Activated naive CD8-positive, alpha-beta T cell treated with anti-CD3 and anti-CD28 coated beads, Interleukin-2, amount 10 ng/mL, durations not matched to agents 7 days and 5 days (primary cell): ENCODE measurements at regions not wholly inside any gene's neighbourhood (a gene's known extent, or its start where the extent isn't known, plus 50 kb on each side); places are given as distances from the start of the nearest gene placed in this dataset.

Experiments used
- ATAC-seq: fragments of 150-1000 bp; cut with Tn5 transposase; one replicate; pipeline ENCODE4 v1.10.0; 2021; ENCODE audit warnings: low read depth, moderate library complexity
- POLR2A ChIA-PET: fragments of 350-600 bp; sonication (Branson Sonifier 250); formaldehyde crosslinking; loops from one replicate; lab custom pipeline; 2021; ENCODE audit warnings: antibody characterized with exemption; lab: Charles Lee
- DNase-seq: peaks from one replicate; pipeline ENCODE4 v3.0.0; 2021
- H3K27ac Mint-ChIP-seq: one replicate; pipeline ENCODE4 v1.8.0; 2022; ENCODE audit warnings: mild to moderate bottlenecking, mixed read lengths
- H3K27me3 Mint-ChIP-seq: one replicate; pipeline ENCODE4 v1.8.0; 2022; ENCODE audit warnings: mild to moderate bottlenecking, moderate library complexity, mixed read lengths
- H3K36me3 Mint-ChIP-seq: one replicate; pipeline ENCODE4 v1.8.0; 2021; ENCODE audit warnings: mild to moderate bottlenecking, mixed read lengths
- H3K4me1 Mint-ChIP-seq: one replicate; pipeline ENCODE4 v1.8.0; 2021; ENCODE audit warnings: mixed read lengths
- H3K4me3 Mint-ChIP-seq: one replicate; pipeline ENCODE4 v1.8.0; 2022; ENCODE audit warnings: mild to moderate bottlenecking, moderate library complexity, mixed read lengths
- H3K9me3 Mint-ChIP-seq: one replicate; pipeline ENCODE4 v1.8.0; 2021; ENCODE audit warnings: mixed read lengths

- ATAC-seq (no peak), DNase-seq (no peak)
- H3K9me3 Mint-ChIP-seq, result no peaks in the 10 kb centered on the region
- H3K36me3 Mint-ChIP-seq, result no peaks in the 10 kb centered on the region
- no peak overlapping the region for H3K4me3 Mint-ChIP-seq
- no peaks in the 10 kb centered on the region for H3K4me1 Mint-ChIP-seq
- H3K27ac Mint-ChIP-seq, result no peak overlapping the region
- no peaks in the 10 kb centered on the region for H3K27me3 Mint-ChIP-seq
- POLR2A ChIA-PET, result no interaction called here
Measured at GRCh38 chr11:92500453-92500852, 275.8 kb downstream of the FAT3 start.

GRCh38 chr11:92501066-92501739 lies 276.6 kb downstream of the FAT3 start:
- no peak overlapping the region for H3K27ac Mint-ChIP-seq
- ATAC-seq (no peak), DNase-seq (no peak)
- H3K36me3 Mint-ChIP-seq, result no peaks in the 10 kb centered on the region
- no peaks in the 10 kb centered on the region for H3K4me1 Mint-ChIP-seq
- no peaks in the 10 kb centered on the region for H3K27me3 Mint-ChIP-seq
- no peak overlapping the region for H3K4me3 Mint-ChIP-seq
- no peaks in the 10 kb centered on the region for H3K9me3 Mint-ChIP-seq
- POLR2A ChIA-PET, result no interaction called here

GRCh38 chr11:92504004-92504403 lies 279.4 kb downstream of the FAT3 start:
- no peak overlapping the region for H3K4me3 Mint-ChIP-seq

GRCh38 chr11:92504534-92504933 lies 279.9 kb downstream of the FAT3 start:
- Mint-ChIP-seq H3K27ac (no peak overlapping the region), H3K4me3 (no peak overlapping the region), H3K36me3 (no peaks in the 10 kb centered on the region), H3K27me3 (no peaks in the 10 kb centered on the region), H3K4me1 (no peaks in the 10 kb centered on the region), H3K9me3 (no peaks in the 10 kb centered on the region)
- DNase-seq (no peak), ATAC-seq (no peak)
- POLR2A ChIA-PET, result no interaction called here

More at GRCh38 chr11:92504004-92504403, 279.4 kb downstream of the FAT3 start:
- DNase-seq, result no peak
- Mint-ChIP-seq H3K27ac (no peak overlapping the region), H3K36me3 (no peaks in the 10 kb centered on the region), H3K4me1 (no peaks in the 10 kb centered on the region), H3K9me3 (no peaks in the 10 kb centered on the region), H3K27me3 (no peaks in the 10 kb centered on the region)
- POLR2A ChIA-PET, result no interaction called here
- ATAC-seq, result no peak

GRCh38 chr11:92505689-92506088 lies 281.1 kb downstream of the FAT3 start:
- H3K27me3 Mint-ChIP-seq, result no peaks in the 10 kb centered on the region
- H3K4me1 Mint-ChIP-seq, result no peaks in the 10 kb centered on the region
- no peak overlapping the region for H3K4me3 Mint-ChIP-seq
- H3K27ac Mint-ChIP-seq, result no peak overlapping the region
- H3K36me3 Mint-ChIP-seq, result no peaks in the 10 kb centered on the region
- POLR2A ChIA-PET, result no interaction called here
- DNase-seq (no peak), ATAC-seq (no peak)
- H3K9me3 Mint-ChIP-seq, result no peaks in the 10 kb centered on the region

GRCh38 chr11:92506809-92507336 lies 282.3 kb downstream of the FAT3 start:
- Mint-ChIP-seq H3K9me3 (no peaks in the 10 kb centered on the region), H3K27ac (no peak overlapping the region), H3K4me3 (no peak overlapping the region), H3K36me3 (no peaks in the 10 kb centered on the region), H3K4me1 (no peaks in the 10 kb centered on the region), H3K27me3 (no peaks in the 10 kb centered on the region)
- POLR2A ChIA-PET, result no interaction called here
- no peak for ATAC-seq
- DNase-seq, result no peak

GRCh38 chr11:92510591-92510990 lies 286.0 kb downstream of the FAT3 start:
- no peak overlapping the region for H3K4me3 Mint-ChIP-seq
- DNase-seq (no peak), ATAC-seq (no peak)
- no peak overlapping the region for H3K27ac Mint-ChIP-seq
- H3K36me3 Mint-ChIP-seq, result no peaks in the 10 kb centered on the region
- no peaks in the 10 kb centered on the region for H3K27me3 Mint-ChIP-seq
- POLR2A ChIA-PET, result no interaction called here
- no peaks in the 10 kb centered on the region for H3K4me1 Mint-ChIP-seq
- no peaks in the 10 kb centered on the region for H3K9me3 Mint-ChIP-seq

- peaks cover 1% of the 10 kb centered on the region for H3K9me3 Mint-ChIP-seq
- no peak for DNase-seq
- no peaks in the 10 kb centered on the region for H3K4me1 Mint-ChIP-seq
- no peaks in the 10 kb centered on the region for H3K27me3 Mint-ChIP-seq
- no peak overlapping the region for H3K4me3 Mint-ChIP-seq
- H3K36me3 Mint-ChIP-seq, result no peaks in the 10 kb centered on the region
- POLR2A ChIA-PET, result no interaction called here
- no peak overlapping the region for H3K27ac Mint-ChIP-seq
- no peak for ATAC-seq
Measured at GRCh38 chr11:92511522-92512203, 287.0 kb downstream of the FAT3 start.

- POLR2A ChIA-PET, result no interaction called here
- H3K9me3 Mint-ChIP-seq, result peaks cover 1% of the 10 kb centered on the region
- no peak for DNase-seq
- H3K4me1 Mint-ChIP-seq, result no peaks in the 10 kb centered on the region
- H3K36me3 Mint-ChIP-seq, result no peaks in the 10 kb centered on the region
- ATAC-seq, result no peak
- no peak overlapping the region for H3K4me3 Mint-ChIP-seq
- no peaks in the 10 kb centered on the region for H3K27me3 Mint-ChIP-seq
- no peak overlapping the region for H3K27ac Mint-ChIP-seq
Measured at GRCh38 chr11:92512204-92512569, 287.6 kb downstream of the FAT3 start.

GRCh38 chr11:92523611-92524010 lies 299.0 kb downstream of the FAT3 start:
- ATAC-seq, result no peak
- Mint-ChIP-seq H3K27ac (no peak overlapping the region), H3K36me3 (no peaks in the 10 kb centered on the region), H3K9me3 (no peaks in the 10 kb centered on the region), H3K27me3 (no peaks in the 10 kb centered on the region), H3K4me1 (no peaks in the 10 kb centered on the region), H3K4me3 (no peak overlapping the region)
- POLR2A ChIA-PET, result no interaction called here
- DNase-seq, result no peak

GRCh38 chr11:92524542-92524941 lies 299.9 kb downstream of the FAT3 start:
- Mint-ChIP-seq H3K4me1 (no peaks in the 10 kb centered on the region), H3K27me3 (no peaks in the 10 kb centered on the region), H3K9me3 (no peaks in the 10 kb centered on the region), H3K27ac (no peak overlapping the region), H3K36me3 (no peaks in the 10 kb centered on the region), H3K4me3 (no peak overlapping the region)
- DNase-seq (no peak), ATAC-seq (no peak)
- POLR2A ChIA-PET, result no interaction called here

- DNase-seq (no peak), ATAC-seq (no peak)
- Mint-ChIP-seq H3K4me1 (no peaks in the 10 kb centered on the region), H3K9me3 (no peaks in the 10 kb centered on the region), H3K36me3 (no peaks in the 10 kb centered on the region), H3K27ac (no peak overlapping the region), H3K4me3 (no peak overlapping the region), H3K27me3 (no peaks in the 10 kb centered on the region)
- POLR2A ChIA-PET, result no interaction called here
Measured at GRCh38 chr11:92527467-92527866, 302.8 kb downstream of the FAT3 start.

- no peaks in the 10 kb centered on the region for H3K27me3 Mint-ChIP-seq
- no peaks in the 10 kb centered on the region for H3K4me1 Mint-ChIP-seq
- H3K4me3 Mint-ChIP-seq, result no peak overlapping the region
- no peaks in the 10 kb centered on the region for H3K36me3 Mint-ChIP-seq
- H3K27ac Mint-ChIP-seq, result no peak overlapping the region
- DNase-seq (no peak), ATAC-seq (no peak)
- POLR2A ChIA-PET, result no interaction called here
- H3K9me3 Mint-ChIP-seq, result no peaks in the 10 kb centered on the region
Measured at GRCh38 chr11:92528001-92528400, 303.4 kb downstream of the FAT3 start.

GRCh38 chr11:92531065-92531739 lies 306.6 kb downstream of the FAT3 start:
- no peak overlapping the region for H3K4me3 Mint-ChIP-seq
- ATAC-seq, result no peak
- H3K36me3 Mint-ChIP-seq, result no peaks in the 10 kb centered on the region
- no peaks in the 10 kb centered on the region for H3K27me3 Mint-ChIP-seq
- H3K27ac Mint-ChIP-seq, result no peak overlapping the region
- no peak for DNase-seq
- no peaks in the 10 kb centered on the region for H3K4me1 Mint-ChIP-seq
- H3K9me3 Mint-ChIP-seq, result no peaks in the 10 kb centered on the region
- POLR2A ChIA-PET, result no interaction called here
